ENCODE measurements at regions not wholly inside any gene's neighbourhood (a gene's known extent, or its start where the extent isn't known, plus 50 kb on each side); places are given as distances from the start of the nearest gene placed in this dataset.
A peak's percentile ranks its signal among the peaks of the same experiment; 100 is the strongest.

GRCh38 chrX:22748093-22748999 lies 251.4 kb upstream of the DDX53 start:
- H3K27ac ChIP-seq (replicated peaks in 1 of 4): no peak overlapping the region
- no peaks in the 10 kb centered on the region for H3K36me3 ChIP-seq
- DNase-seq (ENCODE audit: extremely low spot score): no peak
- H3K27me3 ChIP-seq: no peaks in the 10 kb centered on the region
- WGBS: 15% methylated on average over 7 of the region's 7 CpGs
- no peak overlapping the region for H3K4me3 ChIP-seq
- TF ChIP-seq POLR2AphosphoS5 (IDR thresholded peaks at IDR 0.05) (no peak), CTCF (IDR thresholded peaks at IDR 0.05) (peak; percentile 58 to 65 (median 65))
- no peaks in the 10 kb centered on the region for H3K9me3 ChIP-seq
- intact Hi-C loops (cut with DNase I): loop anchor here (2.0 to 10.0 kb wide), 2 partner anchors 612 to 764 kb away; no protein-coding TSS in a partner anchor
- H3K4me1 ChIP-seq: no peaks in the 10 kb centered on the region

- no peaks in the 10 kb centered on the region for H3K27me3 ChIP-seq
- no peak overlapping the region for H3K4me3 ChIP-seq
- H3K4me1 ChIP-seq: no peaks in the 10 kb centered on the region
- intact Hi-C loops (cut with DNase I): no loop called here
- H3K27ac ChIP-seq (replicated peaks in 1 of 4): no peak overlapping the region
- no peak for DNase-seq (ENCODE audit: extremely low spot score)
- TF ChIP-seq POLR2A (IDR thresholded peaks at IDR 0.05; ENCODE audit: low read depth) (no peak), CTCF (IDR thresholded peaks at IDR 0.05) (no peak), POLR2AphosphoS5 (IDR thresholded peaks at IDR 0.05) (no peak), EP300 (IDR thresholded peaks at IDR 0.05) (no peak)
- WGBS: 77% methylated on average over 6 of the region's 6 CpGs
- no peaks in the 10 kb centered on the region for H3K36me3 ChIP-seq
- H3K9me3 ChIP-seq: no peaks in the 10 kb centered on the region
These were observed 240.8 kb upstream of the DDX53 start for GRCh38 chrX:22758807-22759481.

- TF ChIP-seq EP300 (IDR thresholded peaks at IDR 0.05): no peak
- Histone ChIP-seq H3K36me3 (no peaks in the 10 kb centered on the region), H3K9me3 (no peaks in the 10 kb centered on the region), H3K27ac (replicated peaks in 1 of 4) (no peak overlapping the region), H3K27me3 (no peaks in the 10 kb centered on the region), H3K4me1 (no peaks in the 10 kb centered on the region), H3K4me3 (no peak overlapping the region)
- DNase-seq (ENCODE audit: extremely low spot score): no peak
- intact Hi-C loops (cut with DNase I): no loop called here
These were observed 239.2 kb upstream of the DDX53 start for GRCh38 chrX:22760513-22761057.

DNA sequence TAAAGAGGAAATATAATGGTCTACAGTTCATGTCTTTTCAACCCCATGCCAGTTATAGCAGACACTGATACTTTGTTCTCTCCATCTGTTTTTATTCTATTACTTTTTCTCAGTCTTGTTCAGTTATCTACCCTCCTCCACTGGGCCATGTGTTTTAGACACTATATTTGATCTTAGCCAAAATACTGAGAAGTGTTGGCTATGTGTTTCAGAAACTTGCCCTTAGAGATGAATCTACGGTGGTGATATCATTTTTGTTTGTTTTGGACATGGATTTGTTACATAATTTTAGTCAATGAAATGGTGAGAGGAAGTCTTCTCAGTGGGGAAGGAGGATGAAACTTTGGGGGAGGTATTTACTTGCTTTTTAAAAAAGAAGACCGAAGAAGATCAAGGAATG lies 211.5 kb upstream of the DDX53 start:
- no peaks in the 10 kb centered on the region for H3K9me3 ChIP-seq
- H3K36me3 ChIP-seq: no peaks in the 10 kb centered on the region
- WGBS: 79% methylated on average over 2 of the region's 2 CpGs
- intact Hi-C loops (cut with DNase I): no loop called here
- H3K27me3 ChIP-seq: no peaks in the 10 kb centered on the region
- DNase-seq (ENCODE audit: extremely low spot score): no peak
- no peak for TF ChIP-seq POLR2AphosphoS5 (IDR thresholded peaks at IDR 0.05)
- no peak for TF ChIP-seq POLR2A (IDR thresholded peaks at IDR 0.05; ENCODE audit: low read depth)
- no peak for TF ChIP-seq EP300 (IDR thresholded peaks at IDR 0.05)
- H3K4me1 ChIP-seq: no peaks in the 10 kb centered on the region
- no peak overlapping the region for H3K27ac ChIP-seq (replicated peaks in 1 of 4)
- no peak overlapping the region for H3K4me3 ChIP-seq

GRCh38 chrX:22795671-22796070 lies 204.1 kb upstream of the DDX53 start:
- Histone ChIP-seq H3K36me3 (no peaks in the 10 kb centered on the region), H3K27ac (replicated peaks in 1 of 4) (no peak overlapping the region), H3K4me1 (no peaks in the 10 kb centered on the region), H3K27me3 (no peaks in the 10 kb centered on the region), H3K9me3 (no peaks in the 10 kb centered on the region), H3K4me3 (no peak overlapping the region)
- DNase-seq (ENCODE audit: extremely low spot score): no peak
- TF ChIP-seq POLR2A (IDR thresholded peaks at IDR 0.05; ENCODE audit: low read depth): no peak
- TF ChIP-seq POLR2AphosphoS5 (IDR thresholded peaks at IDR 0.05): no peak
- no peak for TF ChIP-seq CTCF (IDR thresholded peaks at IDR 0.05)
- TF ChIP-seq EP300 (IDR thresholded peaks at IDR 0.05): no peak
- intact Hi-C loops (cut with DNase I): no loop called here
- WGBS: 77% methylated on average over 5 of the region's 5 CpGs

Data from esophagus muscularis mucosa (tissue), 4 donors.